IMR-90 (cell line): ENCODE measurements at regions not wholly inside any gene's neighbourhood (a gene's known extent, or its start where the extent isn't known, plus 50 kb on each side); places are given as distances from the start of the nearest gene placed in this dataset.

Experiments
- CEBPB ChIP-seq: IDR thresholded peaks from 2 replicates; pipeline ENCODE4 v1.6.1; 2012; ENCODE audit warnings: low read depth, low read length, improper control_type of control experiment
- MXI1 ChIP-seq: IDR thresholded peaks from 2 replicates; pipeline ENCODE4 v1.6.1; 2012; ENCODE audit warnings: low read depth, mild to moderate bottlenecking, low read length, moderate library complexity, borderline replicate concordance
- POLR2A ChIP-seq: IDR thresholded peaks from 2 replicates; pipeline ENCODE4 v1.6.1; 2012; ENCODE audit warnings: mild to moderate bottlenecking, low read depth, low read length
- RFX5 ChIP-seq: IDR thresholded peaks from 2 replicates; pipeline ENCODE4 v1.8.0; 2012; ENCODE audit warnings: low read depth, mild to moderate bottlenecking, low read length, moderate library complexity
- TF ChIP-seq, protein P1 (sequence below): conservative IDR thresholded peaks from 2 replicates; pipeline ENCODE4 v1.5.1; 2012; ENCODE audit warnings: mild to moderate bottlenecking, low read depth, low read length, improper control_type of control experiment

DNA sequence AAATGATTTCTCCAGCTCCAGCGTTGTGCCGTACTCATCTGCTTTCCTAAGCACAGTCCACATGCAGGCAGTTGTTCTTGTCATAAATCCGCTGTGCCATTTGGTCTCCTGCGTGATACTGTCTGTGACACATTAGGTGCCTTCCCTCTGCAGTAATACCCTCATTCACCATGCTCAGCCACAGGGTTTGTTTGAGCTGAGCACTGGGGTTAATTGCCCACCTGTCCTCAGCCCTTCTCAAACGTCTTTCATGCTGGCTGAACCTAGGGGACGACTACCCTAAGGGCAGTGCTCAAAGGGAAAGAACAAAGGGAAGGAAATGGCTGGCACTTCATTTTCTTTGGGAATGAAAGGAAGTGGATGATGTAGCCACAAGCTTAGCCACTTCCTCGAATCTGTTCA lies 64.2 kb upstream of the MYLIP start:
- TF ChIP-seq, protein P1, sequence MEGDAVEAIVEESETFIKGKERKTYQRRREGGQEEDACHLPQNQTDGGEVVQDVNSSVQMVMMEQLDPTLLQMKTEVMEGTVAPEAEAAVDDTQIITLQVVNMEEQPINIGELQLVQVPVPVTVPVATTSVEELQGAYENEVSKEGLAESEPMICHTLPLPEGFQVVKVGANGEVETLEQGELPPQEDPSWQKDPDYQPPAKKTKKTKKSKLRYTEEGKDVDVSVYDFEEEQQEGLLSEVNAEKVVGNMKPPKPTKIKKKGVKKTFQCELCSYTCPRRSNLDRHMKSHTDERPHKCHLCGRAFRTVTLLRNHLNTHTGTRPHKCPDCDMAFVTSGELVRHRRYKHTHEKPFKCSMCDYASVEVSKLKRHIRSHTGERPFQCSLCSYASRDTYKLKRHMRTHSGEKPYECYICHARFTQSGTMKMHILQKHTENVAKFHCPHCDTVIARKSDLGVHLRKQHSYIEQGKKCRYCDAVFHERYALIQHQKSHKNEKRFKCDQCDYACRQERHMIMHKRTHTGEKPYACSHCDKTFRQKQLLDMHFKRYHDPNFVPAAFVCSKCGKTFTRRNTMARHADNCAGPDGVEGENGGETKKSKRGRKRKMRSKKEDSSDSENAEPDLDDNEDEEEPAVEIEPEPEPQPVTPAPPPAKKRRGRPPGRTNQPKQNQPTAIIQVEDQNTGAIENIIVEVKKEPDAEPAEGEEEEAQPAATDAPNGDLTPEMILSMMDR, result no peak
- no peak for TF ChIP-seq POLR2A
- no peak for TF ChIP-seq MXI1
- TF ChIP-seq RFX5, result no peak
- TF ChIP-seq CEBPB, result no peak
